Activated CD4-positive, alpha-beta T cell treated with anti-CD3 and anti-CD28 coated beads, Interleukin-2, amount 50 U/mL, for 16 hours (primary cell): ENCODE measurements at regions not wholly inside any gene's neighbourhood (a gene's known extent, or its start where the extent isn't known, plus 50 kb on each side); places are given as distances from the start of the nearest gene placed in this dataset.
"Not testable (repeated sequence)": the region's sequence is repeated elsewhere in the genome, so short reads cannot be mapped to it uniquely, and the experiment has no call there.

Experiments
- DNase-seq: peaks from one replicate; pipeline ENCODE4 v3.0.0-alpha.2; 2020

DNA sequence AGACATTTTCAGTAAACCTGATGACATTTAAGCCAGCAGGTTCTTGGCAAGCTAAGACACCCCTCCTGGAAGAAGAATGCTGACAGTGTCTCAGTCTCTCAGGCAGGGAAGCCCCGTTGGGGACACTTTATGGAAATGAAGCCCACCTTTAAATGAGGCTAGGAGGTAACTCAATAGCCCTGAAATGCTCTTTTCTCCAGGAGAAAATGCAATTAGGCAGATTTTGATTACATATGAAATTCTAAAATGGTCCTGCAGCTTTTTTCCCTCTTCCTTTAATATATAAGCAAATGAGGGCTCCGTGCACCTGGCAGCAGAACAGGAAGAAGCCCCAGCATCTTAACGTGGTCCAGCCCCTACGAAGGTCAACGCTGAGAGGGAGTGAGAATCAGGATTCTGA, 65.8 kb upstream of the CHST15 start:
- no peak for DNase-seq

DNA sequence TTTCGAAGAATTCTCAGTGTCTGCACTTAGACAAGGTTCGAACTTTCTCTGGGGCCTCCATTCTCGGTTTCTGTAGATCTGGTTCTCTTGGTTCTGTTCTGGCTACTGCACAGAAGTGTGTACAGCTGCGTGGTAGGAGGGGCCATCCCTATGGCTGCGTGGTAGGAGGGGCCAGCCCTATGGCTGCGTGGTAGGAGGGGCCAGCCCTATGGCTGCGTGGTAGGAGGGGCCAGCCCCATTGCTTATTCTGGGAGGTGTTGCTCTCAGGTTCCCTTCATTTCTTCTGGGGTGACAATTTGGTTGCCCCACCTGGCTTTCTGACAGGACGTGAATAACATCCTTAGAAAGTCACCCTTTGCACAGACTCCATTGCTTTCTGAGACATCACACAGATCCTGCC, 65.2 kb upstream of the CHST15 start:
- no peak for DNase-seq

DNA sequence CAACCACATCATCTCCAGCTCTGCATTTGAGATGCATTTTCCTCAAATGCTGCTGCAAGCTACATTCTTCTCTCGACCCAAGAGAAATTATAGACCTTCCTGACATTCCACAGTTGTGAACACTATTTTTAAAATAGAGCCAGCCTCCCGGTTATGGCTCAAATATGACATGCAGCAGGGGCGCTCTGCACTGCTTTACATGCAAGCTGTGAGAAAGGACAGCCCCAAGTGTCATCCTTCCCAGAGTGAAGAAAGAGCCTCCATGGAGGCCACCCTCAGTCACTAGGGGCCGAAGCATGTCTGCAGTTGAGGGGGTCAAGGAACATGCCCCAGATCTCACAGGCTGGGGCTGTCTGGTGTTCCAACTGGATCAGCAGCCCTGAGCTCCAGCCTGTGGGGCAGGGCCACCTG, 63.9 kb upstream of the CHST15 start:
- DNase-seq = no peak

- DNase-seq = no peak
These were observed 63.3 kb upstream of the CHST15 start for GRCh38 chr10:124156524-124157260.

GRCh38 chr10:124155781-124156435, 62.5 kb upstream of the CHST15 start:
- no peak for DNase-seq

- peak; percentile 68 for DNase-seq
These were observed 59.8 kb upstream of the CHST15 start for GRCh38 chr10:124153023-124153826.

GRCh38 chr10:124152139-124153022, 59.0 kb upstream of the CHST15 start:
- no peak for DNase-seq

GRCh38 chr10:124151466-124152095, 58.2 kb upstream of the CHST15 start:
- DNase-seq = no peak

GRCh38 chr10:124150807-124151417, 57.5 kb upstream of the CHST15 start:
- no peak for DNase-seq

GRCh38 chr10:124150189-124150806, 56.9 kb upstream of the CHST15 start:
- no peak for DNase-seq

- no peak for DNase-seq
These were observed 56.0 kb upstream of the CHST15 start for GRCh38 chr10:124149189-124150042.

DNA sequence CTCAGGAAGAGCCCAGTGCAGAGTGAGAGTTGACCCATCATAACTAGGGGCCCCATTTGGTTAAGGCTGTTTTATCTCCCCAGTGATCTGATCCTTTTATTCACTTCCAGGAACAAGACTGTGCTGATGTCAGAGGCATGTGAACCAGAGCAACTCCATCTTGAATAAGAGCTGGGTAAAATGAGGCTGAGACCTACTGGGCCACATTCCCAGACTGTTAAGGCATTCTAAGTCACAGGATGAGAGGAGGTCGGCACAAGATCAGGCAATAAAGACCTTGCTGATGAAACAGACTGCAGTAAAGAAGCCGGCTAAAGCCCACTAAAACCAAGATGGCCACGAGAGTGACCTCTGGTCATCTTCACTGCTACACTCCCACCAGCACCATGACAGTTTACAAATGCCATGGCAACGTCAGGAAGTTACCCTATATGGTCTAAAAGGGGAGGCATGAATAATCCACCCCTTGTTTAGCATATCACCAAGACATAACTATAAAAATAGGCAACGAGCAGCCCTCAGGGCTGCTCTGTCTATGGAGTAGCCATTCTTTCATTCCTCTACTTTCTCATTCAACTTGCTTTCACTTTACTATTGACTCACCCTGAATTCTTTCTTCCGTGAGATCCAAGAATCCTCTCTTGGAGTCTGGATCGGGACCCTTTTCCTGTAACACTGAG, 55.3 kb upstream of the CHST15 start:
- not testable (repeated sequence) for DNase-seq

- no peak for DNase-seq
These were observed 53.1 kb upstream of the CHST15 start for GRCh38 chr10:124146483-124146882.

DNA sequence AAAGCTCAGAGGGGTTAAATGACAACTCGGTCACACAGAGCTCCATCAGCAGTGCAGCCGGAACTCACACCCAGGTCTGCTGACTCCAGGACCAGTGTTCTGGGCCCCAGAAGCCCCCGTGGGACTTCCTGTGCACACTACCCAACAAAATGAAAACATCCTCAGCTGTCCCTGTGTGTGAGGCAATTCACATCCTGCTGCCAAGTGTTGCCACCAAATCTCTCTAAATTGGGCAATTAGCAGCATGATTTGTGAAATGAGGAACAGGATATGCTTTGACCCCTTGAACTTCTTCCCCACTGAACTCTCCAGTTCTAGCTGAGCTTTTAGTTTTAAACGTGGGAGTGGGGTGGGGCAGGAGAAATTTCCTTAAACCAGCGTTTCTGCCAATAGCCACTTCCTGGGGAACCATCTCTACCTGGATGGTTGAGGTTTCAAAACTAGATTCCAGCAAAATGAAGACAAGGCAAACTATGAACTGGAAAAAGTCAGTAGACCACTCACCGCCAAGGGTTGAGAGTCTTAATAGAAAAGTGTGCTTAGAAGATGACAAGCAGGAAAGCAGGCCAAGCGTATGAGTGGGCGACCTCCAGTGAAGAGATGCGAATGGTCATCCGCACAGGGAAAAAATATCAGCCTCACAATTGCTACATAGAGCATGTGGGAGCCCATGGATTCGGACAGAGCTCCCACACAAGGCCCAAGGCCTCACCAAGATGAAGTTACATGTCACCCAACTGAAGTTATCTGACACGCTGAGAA, 51.9 kb upstream of the CHST15 start:
- no peak for DNase-seq

DNA sequence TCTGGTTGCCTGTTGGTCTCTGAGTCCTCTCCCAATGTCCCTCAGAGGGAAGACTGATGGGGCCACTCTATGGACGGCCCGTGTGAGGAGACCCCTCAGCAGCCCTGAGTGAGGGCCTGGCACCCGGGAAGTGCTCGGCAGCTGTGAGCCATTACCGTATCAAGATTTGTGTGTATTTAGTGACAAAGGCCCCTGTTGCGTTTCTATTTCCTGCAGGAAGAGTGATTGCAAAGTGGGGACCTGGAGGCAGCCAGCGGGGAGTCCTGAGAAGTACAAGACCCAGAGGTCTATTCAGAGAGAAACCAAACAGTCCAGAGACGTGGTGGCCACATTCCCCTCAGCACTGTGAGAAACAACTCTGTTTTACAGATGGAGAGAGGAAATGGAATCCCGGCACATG, 51.1 kb upstream of the CHST15 start:
- no peak for DNase-seq

DNA sequence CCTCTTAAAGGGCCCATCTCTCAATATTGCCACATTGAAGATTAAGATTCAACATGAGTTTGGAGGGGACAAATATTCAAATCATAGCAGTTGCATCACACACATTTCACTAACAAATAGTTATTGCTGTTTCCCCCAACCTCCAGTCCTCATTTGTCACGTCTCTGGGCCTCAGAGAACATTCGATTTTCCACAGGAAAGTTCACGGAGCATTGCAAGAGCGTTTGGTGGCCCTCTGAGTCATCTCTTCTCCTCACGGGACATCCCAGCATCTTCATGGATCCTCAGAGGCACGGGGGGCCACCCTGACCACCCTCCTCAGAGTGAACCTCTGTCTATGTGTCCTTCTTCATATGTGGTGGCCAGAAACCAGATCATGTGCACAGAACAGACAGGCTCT, 50.3 kb upstream of the CHST15 start:
- no peak for DNase-seq
